NT2/D1 (cell line): ENCODE measurements at regions not wholly inside any gene's neighbourhood (a gene's known extent, or its start where the extent isn't known, plus 50 kb on each side); places are given as distances from the start of the nearest gene placed in this dataset.

Experiments
- DNase-seq: peaks from one replicate; pipeline ENCODE4 v3.0.0-alpha.2; 2011; ENCODE audit warnings: low read depth, low spot score
- H3K27me3 ChIP-seq: 2 replicates; pipeline ENCODE4 v1.6.0; 2011; ENCODE audit warnings: mild to moderate bottlenecking; ENCODE audit not compliant: insufficient read length, insufficient read depth
- H3K36me3 ChIP-seq: 2 replicates; pipeline ENCODE4 v1.6.1; 2011; ENCODE audit warnings: mild to moderate bottlenecking, low read length, mixed read lengths; ENCODE audit not compliant: insufficient read depth, insufficient read length
- H3K4me1 ChIP-seq: 2 replicates; pipeline ENCODE4 v1.5.1; 2011; ENCODE audit not compliant: insufficient read depth, insufficient read length
- H3K4me3 ChIP-seq: 2 replicates; pipeline ENCODE4 v1.5.1; 2011; ENCODE audit warnings: low read depth; ENCODE audit not compliant: insufficient read length
- H3K9ac ChIP-seq: 2 replicates; pipeline ENCODE4 v1.6.0; 2011; ENCODE audit warnings: low read depth; ENCODE audit not compliant: insufficient read length
- H3K9me3 ChIP-seq: 2 replicates; pipeline ENCODE4 v1.5.1; 2011; ENCODE audit warnings: mild to moderate bottlenecking, low read length; ENCODE audit not compliant: insufficient read depth
- SUZ12 ChIP-seq: IDR thresholded peaks from 2 replicates; pipeline ENCODE4 v1.6.1; 2011; ENCODE audit not compliant: insufficient read length, insufficient read depth; ENCODE audit errors: extremely low read depth
- YY1 ChIP-seq: IDR thresholded peaks from 2 replicates; pipeline ENCODE4 v1.6.1; 2011; ENCODE audit not compliant: insufficient read length, insufficient read depth
- ZNF274 ChIP-seq: IDR thresholded peaks from 2 replicates; pipeline ENCODE4 v1.6.1; 2011; ENCODE audit warnings: mild to moderate bottlenecking, low read depth, low read length

- H3K4me1 ChIP-seq: no peaks in the 10 kb centered on the region
- H3K36me3 ChIP-seq: no peaks in the 10 kb centered on the region
- no peak overlapping the region for H3K9ac ChIP-seq
- H3K27me3 ChIP-seq: no peaks in the 10 kb centered on the region
- no peak for TF ChIP-seq YY1
- no peak for TF ChIP-seq SUZ12
- TF ChIP-seq ZNF274: no peak
- DNase-seq: no peak
- no peaks in the 10 kb centered on the region for H3K9me3 ChIP-seq
- no peak overlapping the region for H3K4me3 ChIP-seq
Observed at GRCh38 chr2:107407974-107408373, 418.7 kb upstream of the RGPD4 start.

GRCh38 chr2:107411267-107411666, 415.4 kb upstream of the RGPD4 start:
- no peaks in the 10 kb centered on the region for H3K9me3 ChIP-seq
- H3K9ac ChIP-seq: no peak overlapping the region
- H3K4me1 ChIP-seq: no peaks in the 10 kb centered on the region
- TF ChIP-seq SUZ12 (no peak), YY1 (no peak), ZNF274 (no peak)
- no peak for DNase-seq
- no peaks in the 10 kb centered on the region for H3K27me3 ChIP-seq
- H3K4me3 ChIP-seq: no peak overlapping the region
- no peaks in the 10 kb centered on the region for H3K36me3 ChIP-seq

GRCh38 chr2:107412209-107412904, 414.3 kb upstream of the RGPD4 start:
- Histone ChIP-seq H3K4me1 (no peaks in the 10 kb centered on the region), H3K27me3 (no peaks in the 10 kb centered on the region), H3K36me3 (no peaks in the 10 kb centered on the region), H3K4me3 (no peak overlapping the region), H3K9me3 (no peaks in the 10 kb centered on the region), H3K9ac (no peak overlapping the region)
- no peak for DNase-seq
- TF ChIP-seq ZNF274 (no peak), SUZ12 (no peak), YY1 (no peak)

- H3K4me1 ChIP-seq: no peaks in the 10 kb centered on the region
- no peak for DNase-seq
- no peak for TF ChIP-seq ZNF274
- no peak for TF ChIP-seq YY1
- no peak for TF ChIP-seq SUZ12
- no peaks in the 10 kb centered on the region for H3K9me3 ChIP-seq
- H3K4me3 ChIP-seq: no peak overlapping the region
- H3K27me3 ChIP-seq: no peaks in the 10 kb centered on the region
- H3K9ac ChIP-seq: no peak overlapping the region
- no peaks in the 10 kb centered on the region for H3K36me3 ChIP-seq
Observed at GRCh38 chr2:107412981-107413380, 413.7 kb upstream of the RGPD4 start.

GRCh38 chr2:107414376-107414775, 412.3 kb upstream of the RGPD4 start:
- Histone ChIP-seq H3K9ac (no peak overlapping the region), H3K36me3 (no peaks in the 10 kb centered on the region), H3K4me3 (no peak overlapping the region), H3K9me3 (no peaks in the 10 kb centered on the region), H3K4me1 (no peaks in the 10 kb centered on the region), H3K27me3 (no peaks in the 10 kb centered on the region)
- TF ChIP-seq SUZ12: no peak
- TF ChIP-seq YY1: no peak
- no peak for TF ChIP-seq ZNF274
- no peak for DNase-seq

GRCh38 chr2:107418708-107419107, 408.0 kb upstream of the RGPD4 start:
- Histone ChIP-seq H3K9ac (no peak overlapping the region), H3K27me3 (no peaks in the 10 kb centered on the region), H3K4me3 (no peak overlapping the region), H3K36me3 (no peaks in the 10 kb centered on the region), H3K9me3 (no peaks in the 10 kb centered on the region), H3K4me1 (no peaks in the 10 kb centered on the region)
- DNase-seq: no peak
- TF ChIP-seq ZNF274 (no peak), SUZ12 (no peak), YY1 (no peak)

GRCh38 chr2:107419191-107419590, 407.5 kb upstream of the RGPD4 start:
- no peak overlapping the region for H3K4me3 ChIP-seq
- no peaks in the 10 kb centered on the region for H3K27me3 ChIP-seq
- H3K36me3 ChIP-seq: no peaks in the 10 kb centered on the region
- H3K9ac ChIP-seq: no peak overlapping the region
- H3K4me1 ChIP-seq: no peaks in the 10 kb centered on the region
- no peaks in the 10 kb centered on the region for H3K9me3 ChIP-seq
- no peak for TF ChIP-seq YY1
- no peak for TF ChIP-seq SUZ12
- no peak for TF ChIP-seq ZNF274
- DNase-seq: no peak
